WTC11 (cell line): ENCODE measurements at regions not wholly inside any gene's neighbourhood (a gene's known extent, or its start where the extent isn't known, plus 50 kb on each side); places are given as distances from the start of the nearest gene placed in this dataset.
A peak's percentile ranks its signal among the peaks of the same experiment; 100 is the strongest.

Experiments
- ATAC-seq: fragments of 200-7000 bp; cut with Tn5 transposase; 2 replicates; pipeline ENCODE4 v1.10.0; 2021; ENCODE audit warnings: mild to moderate bottlenecking, moderate library complexity
- CTCF ChIA-PET: fragments of 300-600 bp; sonication (Branson Sonifier 250); formaldehyde crosslinking; loops from one replicate; lab custom pipeline; 2021; ENCODE audit warnings: antibody characterized with exemption; lab: Charles Lee
- POLR2A ChIA-PET: fragments of 350-600 bp; sonication (Branson Sonifier 250); formaldehyde crosslinking; loops from one replicate; lab custom pipeline; 2021; ENCODE audit warnings: antibody characterized with exemption; lab: Charles Lee
- DNase-seq: peaks from one replicate; pipeline ENCODE4 v3.0.0; 2021; ENCODE audit warnings: low spot score
- H3K27ac Mint-ChIP-seq: 2 replicates; pipeline ENCODE4 v1.8.0; 2021; ENCODE audit warnings: mixed read lengths
- H3K27me3 Mint-ChIP-seq: 2 replicates; pipeline ENCODE4 v1.8.0; 2021; ENCODE audit warnings: low read depth, mild to moderate bottlenecking, moderate library complexity, mixed read lengths
- H3K36me3 Mint-ChIP-seq: 2 replicates; pipeline ENCODE4 v1.8.0; 2021; ENCODE audit warnings: mixed read lengths
- H3K4me1 Mint-ChIP-seq: 2 replicates; pipeline ENCODE4 v1.8.0; 2022; ENCODE audit warnings: mixed read lengths
- H3K4me3 Mint-ChIP-seq: 2 replicates; pipeline ENCODE4 v1.8.0; 2021; ENCODE audit warnings: mild to moderate bottlenecking, moderate library complexity, mixed read lengths
- H3K9me3 Mint-ChIP-seq: 2 replicates; pipeline ENCODE4 v1.8.0; 2021; ENCODE audit warnings: mixed read lengths
- ATF2 ChIP-seq: sonication (generic); formaldehyde crosslinking; IDR thresholded peaks from 2 replicates; pipeline ENCODE4 v1.8.1; 2022; ENCODE audit warnings: low read depth, missing genetic modification reagents, borderline replicate concordance
- ATF3 ChIP-seq: sonication (generic); formaldehyde crosslinking; conservative IDR thresholded peaks from 2 replicates; pipeline ENCODE4 v1.8.1; 2022; ENCODE audit warnings: mild to moderate bottlenecking, missing genetic modification reagents
- E2F1 ChIP-seq: sonication (generic); formaldehyde crosslinking; IDR thresholded peaks from 2 replicates; pipeline ENCODE4 v1.8.0; 2022; ENCODE audit warnings: mild to moderate bottlenecking, missing genetic modification reagents
- ERG ChIP-seq: fragments of 250-450 bp; sonication (Bioruptor Pico); IDR thresholded peaks from 2 replicates; pipeline ENCODE4 v1.8.0; 2021; ENCODE audit warnings: mild to moderate bottlenecking
- FOXK1 ChIP-seq: sonication (generic); formaldehyde crosslinking; IDR thresholded peaks from 2 replicates; pipeline ENCODE4 v1.8.0; 2022; ENCODE audit warnings: mild to moderate bottlenecking, moderate library complexity, missing genetic modification reagents
- FOXP1 ChIP-seq: sonication (generic); formaldehyde crosslinking; IDR thresholded peaks from 2 replicates; pipeline ENCODE4 v1.8.0; 2022; ENCODE audit warnings: missing genetic modification reagents, mild to moderate bottlenecking, moderate library complexity, borderline replicate concordance
- HMGA2 ChIP-seq: fragments of 250-450 bp; sonication (Bioruptor Pico); IDR thresholded peaks from 2 replicates; pipeline ENCODE4 v1.4.0; 2021; ENCODE audit warnings: mild to moderate bottlenecking, moderate library complexity
- HMGXB4 ChIP-seq: sonication (generic); formaldehyde crosslinking; IDR thresholded peaks from 2 replicates; pipeline ENCODE4 v1.8.1; 2023; ENCODE audit warnings: mild to moderate bottlenecking, moderate library complexity, missing genetic modification reagents
- JAZF1 ChIP-seq: fragments of 250-450 bp; sonication (Bioruptor Pico); IDR thresholded peaks from 2 replicates; pipeline ENCODE4 v1.9.0; 2021; ENCODE audit warnings: moderate library complexity, mild to moderate bottlenecking, inconsistent platforms
- KAT7 ChIP-seq: sonication (generic); formaldehyde crosslinking; IDR thresholded peaks from 2 replicates; pipeline ENCODE4 v1.8.1; 2023; ENCODE audit warnings: missing genetic modification reagents, mild to moderate bottlenecking, borderline replicate concordance
- MXD4 ChIP-seq: fragments of 250-450 bp; sonication (Bioruptor Pico); IDR thresholded peaks from 2 replicates; pipeline ENCODE4 v1.8.0; 2021; ENCODE audit warnings: mild to moderate bottlenecking, moderate library complexity, borderline replicate concordance
- MYBL2 ChIP-seq: sonication (generic); formaldehyde crosslinking; IDR thresholded peaks from 2 replicates; pipeline ENCODE4 v1.8.1; 2023; ENCODE audit warnings: mild to moderate bottlenecking, moderate library complexity, missing genetic modification reagents
- NR2C2 ChIP-seq: sonication (generic); formaldehyde crosslinking; IDR thresholded peaks from 2 replicates; pipeline ENCODE4 v1.8.0; 2022; ENCODE audit warnings: mild to moderate bottlenecking, missing genetic modification reagents
- SMAD3 ChIP-seq: sonication (generic); formaldehyde crosslinking; IDR thresholded peaks from 2 replicates; pipeline ENCODE4 v1.8.0; 2022; ENCODE audit warnings: missing genetic modification reagents, mild to moderate bottlenecking, borderline replicate concordance
- TCF7 ChIP-seq: sonication (generic); formaldehyde crosslinking; IDR thresholded peaks from 2 replicates; pipeline ENCODE4 v1.8.0; 2022; ENCODE audit warnings: mild to moderate bottlenecking, low read depth, missing genetic modification reagents, moderate library complexity
- USF2 ChIP-seq: sonication (generic); formaldehyde crosslinking; IDR thresholded peaks from 2 replicates; pipeline ENCODE4 v1.8.1; 2023; ENCODE audit warnings: mild to moderate bottlenecking, missing genetic modification reagents, moderate library complexity
- ZBTB21 ChIP-seq: sonication (generic); formaldehyde crosslinking; IDR thresholded peaks from 2 replicates; pipeline ENCODE4 v1.8.1; 2023; ENCODE audit warnings: mild to moderate bottlenecking, missing genetic modification reagents, borderline replicate concordance
- ZNF219 ChIP-seq: sonication (generic); formaldehyde crosslinking; IDR thresholded peaks from 2 replicates; pipeline ENCODE4 v1.8.0; 2023; ENCODE audit warnings: missing genetic modification reagents, mild to moderate bottlenecking, borderline replicate concordance
- ZNF396 ChIP-seq: fragments of 250-450 bp; sonication (Bioruptor Pico); IDR thresholded peaks from 2 replicates; pipeline ENCODE4 v1.8.0; 2021; ENCODE audit warnings: mild to moderate bottlenecking, moderate library complexity, borderline replicate concordance
- ZNF425 ChIP-seq: fragments of 250-450 bp; sonication (Bioruptor Pico); conservative IDR thresholded peaks from 2 replicates; pipeline ENCODE4 v1.9.0; 2021; ENCODE audit warnings: mild to moderate bottlenecking

GRCh38 chr3:31408720-31409119, 124.0 kb upstream of the STT3B start:
- Mint-ChIP-seq H3K27me3 (no peaks in the 10 kb centered on the region), H3K36me3 (no peaks in the 10 kb centered on the region), H3K4me1 (peaks cover 16% of the 10 kb centered on the region), H3K4me3 (no peak overlapping the region), H3K27ac (no peak overlapping the region), H3K9me3 (no peaks in the 10 kb centered on the region)
- ATAC-seq (no peak), DNase-seq (no peak)
- POLR2A ChIA-PET = no interaction called here
- CTCF ChIA-PET = no interaction called here
- TF ChIP-seq KAT7 (no peak), TCF7 (no peak), NR2C2 (CRISPR knock-in tag) (no peak)

GRCh38 chr3:31409389-31409788, 123.3 kb upstream of the STT3B start:
- ATAC-seq = no peak
- H3K4me1 Mint-ChIP-seq = peaks cover 16% of the 10 kb centered on the region
- H3K36me3 Mint-ChIP-seq = no peaks in the 10 kb centered on the region
- H3K9me3 Mint-ChIP-seq = no peaks in the 10 kb centered on the region
- ChIA-PET POLR2A (no interaction called here), CTCF (no interaction called here)
- no peak overlapping the region for H3K4me3 Mint-ChIP-seq
- no peak for TF ChIP-seq MXD4 (CRISPR knock-in tag)
- no peak for TF ChIP-seq MYBL2
- TF ChIP-seq ATF2 = no peak
- H3K27ac Mint-ChIP-seq = no peak overlapping the region
- DNase-seq = no peak
- no peaks in the 10 kb centered on the region for H3K27me3 Mint-ChIP-seq

- Mint-ChIP-seq H3K4me3 (no peak overlapping the region), H3K36me3 (no peaks in the 10 kb centered on the region), H3K9me3 (no peaks in the 10 kb centered on the region), H3K4me1 (peaks cover 16% of the 10 kb centered on the region), H3K27me3 (no peaks in the 10 kb centered on the region), H3K27ac (no peak overlapping the region)
- POLR2A ChIA-PET = no interaction called here
- CTCF ChIA-PET = no interaction called here
- TF ChIP-seq MXD4 (CRISPR knock-in tag) (no peak), SMAD3 (CRISPR knock-in tag) (no peak), TCF7 (no peak), HMGXB4 (no peak), FOXK1 (CRISPR knock-in tag) (no peak), ZNF219 (CRISPR knock-in tag) (no peak), USF2 (no peak), ZBTB21 (CRISPR knock-in tag) (no peak), HMGA2 (CRISPR knock-in tag) (no peak), ZNF396 (CRISPR knock-in tag) (no peak), E2F1 (CRISPR knock-in tag) (no peak), MYBL2 (no peak)
- ATAC-seq = peak; percentile 59
- no peak for DNase-seq
These were observed 122.9 kb upstream of the STT3B start for GRCh38 chr3:31409866-31410265.

- no peak overlapping the region for H3K27ac Mint-ChIP-seq
- ChIA-PET POLR2A (no interaction called here), CTCF (interaction anchor here (0.6 kb wide), 1 partner anchor 721 kb away, joined by 3 read pairs; no protein-coding TSS in a partner anchor)
- peaks cover 14% of the 10 kb centered on the region for H3K4me1 Mint-ChIP-seq
- H3K9me3 Mint-ChIP-seq = no peaks in the 10 kb centered on the region
- H3K4me3 Mint-ChIP-seq = no peak overlapping the region
- no peaks in the 10 kb centered on the region for H3K36me3 Mint-ChIP-seq
- no peak for TF ChIP-seq ATF3 (CRISPR knock-in tag)
- no peak for TF ChIP-seq JAZF1
- no peak for TF ChIP-seq ERG
- TF ChIP-seq FOXP1 (CRISPR knock-in tag) = no peak
- no peak for TF ChIP-seq ZNF425 (CRISPR knock-in tag)
- ATAC-seq (no peak), DNase-seq (no peak)
- no peaks in the 10 kb centered on the region for H3K27me3 Mint-ChIP-seq
These were observed 122.3 kb upstream of the STT3B start for GRCh38 chr3:31410411-31410810.
